ENCODE measurements at regions not wholly inside any gene's neighbourhood (a gene's known extent, or its start where the extent isn't known, plus 50 kb on each side); places are given as distances from the start of the nearest gene placed in this dataset.

- no peaks in the 10 kb centered on the region for H3K36me3 Mint-ChIP-seq (ENCODE audit: low read depth)
- no peaks in the 10 kb centered on the region for H3K4me1 Mint-ChIP-seq (ENCODE audit: low read depth)
- H3K4me3 Mint-ChIP-seq = no peak overlapping the region
- DNase-seq = no peak
- H3K27me3 Mint-ChIP-seq = no peaks in the 10 kb centered on the region
- H3K27ac Mint-ChIP-seq = no peak overlapping the region
- H3K9me3 Mint-ChIP-seq = peaks cover 9% of the 10 kb centered on the region
These were observed 79.6 kb upstream of the NRXN1 start for GRCh38 chr2:51111532-51111931.

DNA sequence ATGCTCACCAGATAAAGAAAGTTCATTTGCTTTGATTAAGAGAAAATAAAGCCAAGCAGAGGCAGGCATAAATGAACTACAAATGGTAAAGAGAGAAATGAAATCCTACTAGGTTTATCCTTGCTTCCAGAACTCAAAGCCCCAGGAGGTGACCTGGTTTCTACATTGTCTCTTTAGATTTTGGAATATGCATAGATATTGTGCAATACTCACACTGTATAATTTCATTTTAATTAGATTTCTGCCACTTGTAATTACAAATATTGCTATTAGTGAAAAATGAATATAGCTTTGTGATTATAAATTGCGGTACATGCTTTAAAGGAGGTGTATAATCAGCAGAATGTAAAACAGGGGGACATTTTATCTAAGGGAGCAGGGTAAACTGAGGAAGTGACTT is 76.9 kb upstream of the NRXN1 start:
- no peaks in the 10 kb centered on the region for H3K4me1 Mint-ChIP-seq (ENCODE audit: low read depth)
- H3K4me3 Mint-ChIP-seq = no peak overlapping the region
- no peaks in the 10 kb centered on the region for H3K27me3 Mint-ChIP-seq
- H3K9me3 Mint-ChIP-seq = peaks cover 4% of the 10 kb centered on the region
- no peak for DNase-seq
- H3K27ac Mint-ChIP-seq = no peak overlapping the region
- no peaks in the 10 kb centered on the region for H3K36me3 Mint-ChIP-seq (ENCODE audit: low read depth)

DNA sequence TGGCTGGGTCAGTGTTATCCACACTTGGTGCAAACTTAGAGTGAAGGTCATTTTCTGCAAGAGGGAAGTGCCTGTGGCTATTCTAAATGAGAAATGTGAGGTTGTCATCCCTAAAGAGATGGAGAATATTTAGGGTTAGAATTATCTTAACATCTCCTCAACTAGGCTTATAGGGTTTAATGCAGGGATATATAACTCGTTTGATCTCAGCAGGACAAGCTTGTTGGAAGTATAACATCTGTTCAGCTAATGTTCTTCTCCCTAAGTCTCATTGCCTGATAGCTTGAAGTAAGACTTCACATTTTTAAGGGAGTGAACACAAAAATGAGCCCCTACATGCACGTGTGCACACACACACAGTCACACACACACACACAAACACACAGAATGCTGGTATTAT is 75.9 kb upstream of the NRXN1 start:
- Mint-ChIP-seq H3K9me3 (peaks cover 12% of the 10 kb centered on the region), H3K36me3 (ENCODE audit: low read depth) (no peaks in the 10 kb centered on the region), H3K4me1 (ENCODE audit: low read depth) (no peaks in the 10 kb centered on the region), H3K27ac (no peak overlapping the region), H3K27me3 (no peaks in the 10 kb centered on the region), H3K4me3 (no peak overlapping the region)
- no peak for DNase-seq

DNA sequence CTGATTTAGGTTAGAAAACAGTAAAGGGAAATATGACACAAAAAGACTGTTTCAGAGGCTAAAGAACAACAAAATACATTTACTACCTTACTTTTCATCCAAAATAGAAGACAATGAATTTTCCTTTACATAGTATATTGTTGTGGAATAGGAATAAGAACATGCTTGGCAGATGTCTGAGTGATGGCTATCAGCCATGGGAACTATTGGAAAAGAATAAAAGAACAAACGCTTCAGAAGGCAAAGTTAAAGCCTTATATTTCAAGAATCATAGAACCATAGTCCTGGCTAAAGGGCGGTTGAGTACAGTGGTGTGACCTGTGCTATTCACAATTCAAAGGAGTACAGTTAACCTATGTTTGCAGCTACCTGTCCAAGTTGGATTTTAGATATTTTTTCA is 73.9 kb upstream of the NRXN1 start:
- Mint-ChIP-seq H3K36me3 (ENCODE audit: low read depth) (no peaks in the 10 kb centered on the region), H3K9me3 (peaks cover 12% of the 10 kb centered on the region), H3K27me3 (no peaks in the 10 kb centered on the region), H3K4me1 (ENCODE audit: low read depth) (no peaks in the 10 kb centered on the region), H3K27ac (no peak overlapping the region), H3K4me3 (no peak overlapping the region)
- DNase-seq = no peak

- H3K27ac Mint-ChIP-seq = no peak overlapping the region
- peaks cover 12% of the 10 kb centered on the region for H3K9me3 Mint-ChIP-seq
- no peaks in the 10 kb centered on the region for H3K27me3 Mint-ChIP-seq
- H3K4me1 Mint-ChIP-seq (ENCODE audit: low read depth) = no peaks in the 10 kb centered on the region
- H3K4me3 Mint-ChIP-seq = no peak overlapping the region
- H3K36me3 Mint-ChIP-seq (ENCODE audit: low read depth) = no peaks in the 10 kb centered on the region
- DNase-seq = no peak
These were observed 71.3 kb upstream of the NRXN1 start for GRCh38 chr2:51103205-51103604.

- H3K36me3 Mint-ChIP-seq (ENCODE audit: low read depth) = no peaks in the 10 kb centered on the region
- no peak overlapping the region for H3K4me3 Mint-ChIP-seq
- H3K27me3 Mint-ChIP-seq = no peaks in the 10 kb centered on the region
- peaks cover 8% of the 10 kb centered on the region for H3K9me3 Mint-ChIP-seq
- no peak for DNase-seq
- no peaks in the 10 kb centered on the region for H3K4me1 Mint-ChIP-seq (ENCODE audit: low read depth)
- H3K27ac Mint-ChIP-seq = no peak overlapping the region
These were observed 61.1 kb upstream of the NRXN1 start for GRCh38 chr2:51093016-51093415.

GRCh38 chr2:51085420-51086068 is 53.6 kb upstream of the NRXN1 start:
- no peaks in the 10 kb centered on the region for H3K27me3 Mint-ChIP-seq
- no peak overlapping the region for H3K4me3 Mint-ChIP-seq
- H3K9me3 Mint-ChIP-seq = peaks cover 14% of the 10 kb centered on the region
- no peaks in the 10 kb centered on the region for H3K4me1 Mint-ChIP-seq (ENCODE audit: low read depth)
- H3K27ac Mint-ChIP-seq = no peak overlapping the region
- no peak for DNase-seq
- H3K36me3 Mint-ChIP-seq (ENCODE audit: low read depth) = no peaks in the 10 kb centered on the region

GRCh38 chr2:51084750-51085149 is 52.8 kb upstream of the NRXN1 start:
- Mint-ChIP-seq H3K27me3 (no peaks in the 10 kb centered on the region), H3K9me3 (peaks cover 14% of the 10 kb centered on the region), H3K27ac (no peak overlapping the region), H3K36me3 (ENCODE audit: low read depth) (no peaks in the 10 kb centered on the region), H3K4me3 (no peak overlapping the region), H3K4me1 (ENCODE audit: low read depth) (no peaks in the 10 kb centered on the region)
- no peak for DNase-seq
